ENCODE measurements at regions not wholly inside any gene's neighbourhood (a gene's known extent, or its start where the extent isn't known, plus 50 kb on each side); places are given as distances from the start of the nearest gene placed in this dataset.
"Not testable (repeated sequence)": the region's sequence is repeated elsewhere in the genome, so short reads cannot be mapped to it uniquely, and the experiment has no call there.

- Histone ChIP-seq H3K4me1 (no peaks in the 10 kb centered on the region), H3K27me3 (no peaks in the 10 kb centered on the region), H3K9me3 (peaks cover 0 to 12% (median 2%) of the 10 kb centered on the region in 12 donors), H3K4me3 (no peak overlapping the region), H3K36me3 (no peaks in the 10 kb centered on the region), H3K27ac (no peak overlapping the region)
- ATAC-seq (no peak), DNase-seq (no peak)
- TF ChIP-seq CTCF (IDR thresholded peaks at IDR 0.05) = no peak
- TF ChIP-seq POLR2A (IDR thresholded peaks at IDR 0.05) = no peak
- WGBS, 4 donors = 78 to 82% (median 81%) methylated on average over 10 of the region's 10 CpGs
- intact Hi-C loops (cut with DNase I) = no loop called here
Measured at GRCh38 chr1:240722788-240723187, 110.8 kb upstream of the GREM2 start.

- Histone ChIP-seq H3K9me3 (peaks cover 0 to 7% (median under 1%) of the 10 kb centered on the region in 12 donors), H3K36me3 (no peaks in the 10 kb centered on the region), H3K4me1 (no peaks in the 10 kb centered on the region), H3K4me3 (no peak overlapping the region), H3K27me3 (no peaks in the 10 kb centered on the region), H3K27ac (no peak overlapping the region)
- no peak for TF ChIP-seq POLR2A (IDR thresholded peaks at IDR 0.05)
- TF ChIP-seq CTCF (IDR thresholded peaks at IDR 0.05) = no peak
- intact Hi-C loops (cut with DNase I) = no loop called here
- DNase-seq (no peak), ATAC-seq (no peak)
- 73 to 76% (median 75%) methylated on average over 6 of the region's 6 CpGs for WGBS, 4 donors
Measured at GRCh38 chr1:240720976-240721375, 109.0 kb upstream of the GREM2 start.

GRCh38 chr1:240719953-240720700 lies 108.2 kb upstream of the GREM2 start:
- Histone ChIP-seq H3K27me3 (no peaks in the 10 kb centered on the region), H3K4me3 (no peak overlapping the region), H3K36me3 (no peaks in the 10 kb centered on the region), H3K9me3 (peaks cover 0 to 3% (median 0%) of the 10 kb centered on the region in 12 donors), H3K4me1 (no peaks in the 10 kb centered on the region), H3K27ac (no peak overlapping the region)
- intact Hi-C loops (cut with DNase I) = no loop called here
- TF ChIP-seq CTCF (IDR thresholded peaks at IDR 0.05) (no peak), POLR2A (IDR thresholded peaks at IDR 0.05) (no peak)
- WGBS, 4 donors = 64 to 72% (median 70%) methylated on average over 8 of the region's 8 CpGs
- no peak for DNase-seq
- ATAC-seq = no peak

- intact Hi-C loops (cut with DNase I); H3K27ac ChIP-seq; H3K9me3 ChIP-seq; H3K36me3 ChIP-seq; H3K4me1 ChIP-seq; ATAC-seq; DNase-seq; H3K4me3 ChIP-seq; H3K27me3 ChIP-seq: not testable (repeated sequence)
- 88 to 91% (median 89%) methylated on average over 4 of the region's 4 CpGs for WGBS, 4 donors
Measured at GRCh38 chr1:240716538-240716937, 104.6 kb upstream of the GREM2 start.

All from heart left ventricle (tissue), 16 donors.